Suprapubic skin (tissue), 4 donors: ENCODE measurements at regions not wholly inside any gene's neighbourhood (a gene's known extent, or its start where the extent isn't known, plus 50 kb on each side); places are given as distances from the start of the nearest gene placed in this dataset.

ENCODE experiments used
- POLR2A ChIP-seq, 2 donors: fragments of 450-650 bp; IDR thresholded peaks; one replicate each; pipeline ENCODE4 v1.6.1; 2017; ENCODE audit warnings: antibody characterized with exemption in 2 of 2, mild to moderate bottlenecking in 2 of 2, moderate library complexity in 2 of 2
- POLR2AphosphoS5 ChIP-seq, 3 donors: sonication (generic); formaldehyde crosslinking; IDR thresholded peaks; one replicate each; pipeline ENCODE4 v1.6.1; 2017; ENCODE audit warnings: antibody characterized with exemption in 3 of 3

GRCh38 chr4:10736266-10736665 lies 51.7 kb upstream of the CLNK start:
- TF ChIP-seq POLR2A (IDR thresholded peaks at IDR 0.05): no peak
- TF ChIP-seq POLR2AphosphoS5 (IDR thresholded peaks at IDR 0.05): no peak
